Pancreas (tissue), 10 donors: ENCODE measurements at regions not wholly inside any gene's neighbourhood (a gene's known extent, or its start where the extent isn't known, plus 50 kb on each side); places are given as distances from the start of the nearest gene placed in this dataset.
"Not testable (repeated sequence)": the region's sequence is repeated elsewhere in the genome, so short reads cannot be mapped to it uniquely, and the experiment has no call there.

Experiments
- ATAC-seq, 4 donors: fragments of 200-7000 bp; cut with Tn5 transposase; one replicate each; pipeline versions ENCODE4 v1.8.0 to v1.9.1; 2020; ENCODE audit warnings: mild to moderate bottlenecking in 4 of 4, moderate library complexity in 4 of 4
- DNase-seq, 6 donors: peaks; one replicate each; pipeline ENCODE4 v3.0.0-alpha.2; 2020
- FAIRE-seq: peaks from 2 replicates; lab custom pipeline; 2012; peaks lifted over from hg19 to GRCh38; lab: Jason Lieb, UNC
- H3K27ac ChIP-seq, 4 donors: fragments of 200-600 bp; sonication (generic); 1 replicate in 3 of 4; 2 replicates in 1 of 4; pipeline versions ENCODE4 v1.5.0 to v1.8.0; 2020
- H3K27me3 ChIP-seq, 4 donors: fragments of 200-600 bp; one replicate each; pipeline ENCODE4 v1.8.0; 2021
- H3K36me3 ChIP-seq, 3 donors: fragments of 200-600 bp; sonication (generic) in 1 of 3; one replicate each; pipeline versions ENCODE4 v1.5.0 to v1.8.0; 2020 to 2021
- H3K4me1 ChIP-seq, 3 donors: fragments of 200-600 bp; one replicate each; pipeline ENCODE4 v1.8.0; 2021
- H3K4me3 ChIP-seq, 4 donors: fragments of 200-600 bp; sonication (generic) in 2 of 4; one replicate each; pipeline versions ENCODE4 v1.5.0 to v1.8.0; 2020 to 2021
- H3K9me3 ChIP-seq, 4 donors: fragments of 200-600 bp; one replicate each; pipeline ENCODE4 v1.8.0; 2021
- WGBS, 2 donors: extraction: QIAGEN DNeasy Blood & Tissue Kit; methylation state at CpG; one replicate each; pipeline ENCODE4 v1.1.7; 2013; 5-methylcytosine and 5-hydroxymethylcytosine counted together
- intact Hi-C, 3 donors: fragments of 100-400 bp; cut with DNase I; formaldehyde crosslinking; loops; one replicate each; pipeline versions ENCODE4 v1.11.1 to v1.14.2; 2022
- TF ChIP-seq, protein P1 (sequence below), 4 donors: fragments of 200-600 bp; sonication (generic) in 3 of 4; IDR thresholded peaks; one replicate each; pipeline versions ENCODE4 v1.5.0 to v1.8.0; 2021; ENCODE audit warnings: antibody characterized with exemption in 4 of 4
- donor health status: healthy with polysubstance abuse.
- donor health status: DM: no; HTN: no; CAD: no; lungs with moderate emphysema.
- donor health status: DM: no; HTN: no; CAD: no.
- donor health status: control.
- donor health status: control.
- donor health status: Bipolar disorder and iron deficiency.
- donor health status: DM: yes; HTN: yes; CAD: no.
- donor health status: DM: no; HTN: no; CAD: no.
- donor health status: DM: no; HTN: no; CAD: no.
- donor health status: DM: yes; HTN: yes; CAD: no.

DNA sequence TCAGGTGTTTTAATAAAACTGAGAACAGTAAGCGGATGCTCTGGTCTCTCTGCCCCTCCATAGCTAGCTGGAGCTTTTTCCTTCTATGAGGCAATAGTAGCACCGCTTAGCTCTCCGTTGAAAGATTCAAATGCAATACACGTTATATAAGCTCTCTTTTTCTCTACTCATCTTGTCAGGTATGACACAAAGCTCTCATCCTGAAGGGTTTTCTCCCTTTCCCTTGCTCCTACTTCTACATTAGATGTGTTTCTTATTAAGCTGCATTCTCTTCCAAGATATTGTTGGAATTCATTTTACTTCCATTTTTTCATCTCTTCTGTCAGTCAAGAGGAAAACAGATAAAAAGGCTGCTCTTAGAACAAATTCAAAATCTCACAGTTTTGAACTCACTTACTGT lies 434.6 kb upstream of the DDX18 start:
- Histone ChIP-seq H3K36me3 (no peaks in the 10 kb centered on the region), H3K27me3 (no peaks in the 10 kb centered on the region), H3K4me1 (no peaks in the 10 kb centered on the region), H3K4me3 (no peak overlapping the region), H3K9me3 (no peaks in the 10 kb centered on the region), H3K27ac (no peak overlapping the region)
- intact Hi-C loops, result no loop called here
- FAIRE-seq (no peak), ATAC-seq (no peak), DNase-seq (no peak)
- 71 to 79% methylated on average over 4 of the region's 4 CpGs for WGBS, 2 donors
- TF ChIP-seq, protein P1, sequence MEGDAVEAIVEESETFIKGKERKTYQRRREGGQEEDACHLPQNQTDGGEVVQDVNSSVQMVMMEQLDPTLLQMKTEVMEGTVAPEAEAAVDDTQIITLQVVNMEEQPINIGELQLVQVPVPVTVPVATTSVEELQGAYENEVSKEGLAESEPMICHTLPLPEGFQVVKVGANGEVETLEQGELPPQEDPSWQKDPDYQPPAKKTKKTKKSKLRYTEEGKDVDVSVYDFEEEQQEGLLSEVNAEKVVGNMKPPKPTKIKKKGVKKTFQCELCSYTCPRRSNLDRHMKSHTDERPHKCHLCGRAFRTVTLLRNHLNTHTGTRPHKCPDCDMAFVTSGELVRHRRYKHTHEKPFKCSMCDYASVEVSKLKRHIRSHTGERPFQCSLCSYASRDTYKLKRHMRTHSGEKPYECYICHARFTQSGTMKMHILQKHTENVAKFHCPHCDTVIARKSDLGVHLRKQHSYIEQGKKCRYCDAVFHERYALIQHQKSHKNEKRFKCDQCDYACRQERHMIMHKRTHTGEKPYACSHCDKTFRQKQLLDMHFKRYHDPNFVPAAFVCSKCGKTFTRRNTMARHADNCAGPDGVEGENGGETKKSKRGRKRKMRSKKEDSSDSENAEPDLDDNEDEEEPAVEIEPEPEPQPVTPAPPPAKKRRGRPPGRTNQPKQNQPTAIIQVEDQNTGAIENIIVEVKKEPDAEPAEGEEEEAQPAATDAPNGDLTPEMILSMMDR (IDR thresholded peaks at IDR 0.05), result no peak

DNA sequence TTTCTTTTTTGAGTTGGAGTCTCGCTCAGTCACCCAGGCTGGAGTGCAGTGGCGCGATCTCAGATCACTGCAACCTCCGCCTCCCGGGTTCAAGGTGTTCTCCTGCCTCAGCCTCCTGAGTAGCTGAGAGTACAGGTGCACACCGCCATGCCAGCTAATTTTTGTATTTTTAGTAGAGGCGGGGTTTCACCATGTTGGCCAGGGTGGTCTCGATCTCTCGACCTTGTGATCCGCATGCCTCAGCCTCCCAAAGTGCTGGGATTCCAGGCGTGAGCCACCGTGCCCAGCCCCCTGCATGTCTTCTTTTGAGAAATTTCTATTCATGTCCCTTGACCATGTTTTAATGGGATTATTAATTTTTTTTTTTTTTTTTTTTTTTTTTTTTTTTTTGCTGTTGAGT lies 430.5 kb upstream of the DDX18 start:
- H3K27me3 ChIP-seq, intact Hi-C loops, H3K36me3 ChIP-seq, DNase-seq, H3K9me3 ChIP-seq, H3K4me3 ChIP-seq, H3K4me1 ChIP-seq, ATAC-seq, FAIRE-seq, H3K27ac ChIP-seq: not testable (repeated sequence)
- WGBS, 2 donors, result 88 to 96% methylated on average over 12 of the region's 12 CpGs

DNA sequence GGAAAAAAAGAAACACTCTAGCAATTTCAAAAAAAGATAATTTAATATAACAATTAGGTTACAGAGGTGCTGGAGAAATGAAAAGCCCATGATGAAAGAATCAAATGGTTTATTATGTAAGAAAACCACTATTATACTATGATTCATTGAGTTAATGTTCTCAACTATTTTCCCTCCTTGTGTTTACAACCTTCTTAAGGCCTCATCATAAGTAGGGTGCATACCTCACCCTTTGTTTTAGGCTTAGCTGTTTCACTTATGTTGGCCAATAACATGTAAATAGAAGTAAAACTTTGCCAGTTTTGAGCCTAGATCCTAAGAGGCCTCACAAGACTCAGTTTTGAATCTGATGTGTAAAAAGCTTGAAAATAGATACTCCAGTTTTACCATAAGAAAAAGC lies 418.3 kb upstream of the DDX18 start:
- Histone ChIP-seq H3K4me1 (no peaks in the 10 kb centered on the region), H3K9me3 (no peaks in the 10 kb centered on the region), H3K36me3 (no peaks in the 10 kb centered on the region), H3K27ac (no peak overlapping the region), H3K27me3 (no peaks in the 10 kb centered on the region), H3K4me3 (no peak overlapping the region)
- TF ChIP-seq, protein P1 (IDR thresholded peaks at IDR 0.05), result no peak
- intact Hi-C loops, result no loop called here
- DNase-seq (no peak), ATAC-seq (no peak), FAIRE-seq (no peak)

DNA sequence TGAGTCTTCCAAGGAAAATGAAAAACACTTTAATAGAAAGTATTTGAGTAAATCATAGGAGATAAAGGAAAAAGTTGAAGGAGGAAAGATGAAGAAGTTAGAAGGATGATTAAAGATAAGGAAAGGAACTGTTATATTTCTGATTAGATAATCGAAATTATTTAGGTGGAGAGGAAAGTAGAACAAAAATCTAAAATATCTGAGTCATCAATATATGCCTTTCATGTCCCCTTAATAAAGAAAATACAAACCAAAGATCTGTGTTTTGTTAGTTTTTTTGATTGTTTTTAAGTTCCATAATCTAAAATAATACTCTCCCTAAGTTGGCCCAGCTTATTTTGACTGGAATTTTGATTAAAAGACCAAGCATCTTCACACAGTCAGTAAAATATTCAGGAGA lies 412.9 kb upstream of the DDX18 start:
- Histone ChIP-seq H3K36me3 (no peaks in the 10 kb centered on the region), H3K9me3 (no peaks in the 10 kb centered on the region), H3K4me3 (no peak overlapping the region), H3K27ac (no peak overlapping the region), H3K4me1 (no peaks in the 10 kb centered on the region), H3K27me3 (no peaks in the 10 kb centered on the region)
- TF ChIP-seq, protein P1 (IDR thresholded peaks at IDR 0.05), result no peak
- ATAC-seq, result no peak
- intact Hi-C loops, result no loop called here
- WGBS, 2 donors, result 30 to 31% methylated on average over 1 of the region's 1 CpG
- FAIRE-seq, result no peak
- DNase-seq, result no peak

DNA sequence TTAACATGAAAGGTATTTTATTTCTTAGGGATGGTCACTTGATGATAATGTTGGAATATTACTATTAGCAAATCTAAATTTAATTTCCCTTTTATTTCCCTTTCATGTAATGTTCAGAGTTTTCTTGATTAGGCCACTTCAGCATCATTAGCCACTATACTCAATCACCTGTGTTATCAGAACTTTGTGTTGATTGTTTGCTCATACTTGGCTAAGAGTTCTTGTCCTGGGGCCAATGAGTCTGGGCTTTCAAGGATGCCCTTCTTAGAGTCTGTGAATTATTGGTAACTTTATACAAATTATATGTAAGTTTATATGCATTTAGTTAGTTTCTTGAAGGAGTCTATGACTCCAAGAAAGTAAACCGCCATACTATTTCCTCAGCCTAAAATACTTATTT lies 408.0 kb upstream of the DDX18 start:
- no peaks in the 10 kb centered on the region for H3K27me3 ChIP-seq
- ATAC-seq, result no peak
- intact Hi-C loops, result no loop called here
- H3K27ac ChIP-seq, result no peak overlapping the region
- no peak overlapping the region for H3K4me3 ChIP-seq
- no peak for DNase-seq
- H3K4me1 ChIP-seq, result no peaks in the 10 kb centered on the region
- no peaks in the 10 kb centered on the region for H3K36me3 ChIP-seq
- WGBS, 2 donors, result 79 to 88% methylated on average over 1 of the region's 1 CpG
- H3K9me3 ChIP-seq, result no peaks in the 10 kb centered on the region
- TF ChIP-seq, protein P1 (IDR thresholded peaks at IDR 0.05), result no peak
- no peak for FAIRE-seq

DNA sequence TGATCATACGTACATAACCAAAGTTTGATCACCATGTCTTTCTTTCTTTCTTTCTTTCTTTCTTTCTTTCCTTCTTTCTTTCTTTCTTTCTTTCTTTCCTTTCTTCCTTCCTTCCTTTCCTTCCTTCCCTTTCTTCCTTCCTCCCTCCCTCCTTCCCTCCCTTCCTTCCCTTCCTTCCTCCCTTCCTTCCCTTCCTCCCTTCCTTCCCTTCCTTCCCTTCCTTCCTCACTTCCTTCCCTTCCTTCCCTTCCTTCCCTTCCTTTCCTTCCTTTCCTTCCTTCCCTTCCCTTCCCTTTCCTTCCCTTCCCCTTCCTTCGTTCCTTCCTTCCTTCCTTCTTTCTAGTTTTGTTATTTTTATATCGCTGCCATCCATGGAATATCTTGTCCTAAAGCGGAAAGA lies 406.7 kb upstream of the DDX18 start:
- H3K27ac ChIP-seq, result no peak overlapping the region
- no peak overlapping the region for H3K4me3 ChIP-seq
- H3K4me1 ChIP-seq, result no peaks in the 10 kb centered on the region
- FAIRE-seq, result no peak
- TF ChIP-seq, protein P1 (IDR thresholded peaks at IDR 0.05), result no peak
- intact Hi-C loops, result no loop called here
- H3K9me3 ChIP-seq, result no peaks in the 10 kb centered on the region
- H3K27me3 ChIP-seq, result no peaks in the 10 kb centered on the region
- no peak for DNase-seq
- WGBS, 2 donors, result 61 to 68% methylated on average over 4 of the region's 4 CpGs
- H3K36me3 ChIP-seq, result no peaks in the 10 kb centered on the region
- no peak for ATAC-seq
